Thyroid gland (tissue), 4 donors: ENCODE measurements at regions not wholly inside any gene's neighbourhood (a gene's known extent, or its start where the extent isn't known, plus 50 kb on each side); places are given as distances from the start of the nearest gene placed in this dataset.

ENCODE experiments used
- DNase-seq, 2 donors: peaks; one replicate each; pipeline ENCODE4 v3.0.0-alpha.2; 2019
- H3K27ac ChIP-seq, 3 donors: fragments of 200-600 bp; sonication (generic); 1 replicate in 2 of 3; 2 replicates in 1 of 3; pipeline ENCODE4 v1.5.1; 2016 to 2019; ENCODE audit warnings: mild to moderate bottlenecking in 1 of 3, moderate library complexity in 1 of 3
- H3K27me3 ChIP-seq: fragments of 200-600 bp; sonication (generic); one replicate; pipeline ENCODE4 v1.5.1; 2019
- H3K36me3 ChIP-seq, 2 donors: fragments of 200-600 bp; sonication (generic); one replicate each; pipeline ENCODE4 v1.5.1; 2016 to 2019
- H3K4me1 ChIP-seq, 2 donors: fragments of 200-600 bp; sonication (generic); one replicate each; pipeline ENCODE4 v1.5.1; 2017 to 2019
- H3K4me3 ChIP-seq, 3 donors: fragments of 200-600 bp; sonication (generic); replicated peaks in 1 of 3; 1 replicate in 2 of 3; 2 replicates in 1 of 3; pipeline ENCODE4 v1.5.1; 2016; ENCODE audit warnings: mild to moderate bottlenecking in 1 of 3
- H3K9me3 ChIP-seq: fragments of 200-600 bp; sonication (generic); one replicate; pipeline ENCODE4 v1.5.1; 2017
- CTCF ChIP-seq, 6 experiments: fragments of 200-600 bp in 3 of 6; fragments of 450-650 bp in 3 of 6; sonication (generic) in 3 of 6; IDR thresholded peaks; one replicate each; pipeline ENCODE4 v1.5.1; 2016 to 2019; ENCODE audit warnings: antibody characterized with exemption in 6 of 6, mild to moderate bottlenecking in 2 of 6, inconsistent platforms in 1 of 6, moderate library complexity in 1 of 6
- POLR2A ChIP-seq, 2 donors: fragments of 450-650 bp; IDR thresholded peaks; one replicate each; pipeline ENCODE4 v1.6.1; 2017; ENCODE audit warnings: antibody characterized with exemption in 2 of 2, mild to moderate bottlenecking in 2 of 2, moderate library complexity in 1 of 2
- WGBS, 2 donors: methylation state at CpG; one replicate each; pipeline ENCODE4 v1.1.5; 2017; 5-methylcytosine and 5-hydroxymethylcytosine counted together
- intact Hi-C: fragments of 100-400 bp; cut with DNase I; formaldehyde crosslinking; loops from one replicate; pipeline ENCODE4 v1.15.1; 2023

GRCh38 chr1:163807331-163808049 lies 485.7 kb downstream of the NUF2 start:
- Histone ChIP-seq H3K4me1 (no peaks in the 10 kb centered on the region), H3K4me3 (no peak overlapping the region), H3K9me3 (no peaks in the 10 kb centered on the region), H3K27ac (no peak overlapping the region), H3K36me3 (no peaks in the 10 kb centered on the region), H3K27me3 (no peaks in the 10 kb centered on the region)
- WGBS, 2 donors: 65 to 78% methylated on average over 3 of the region's 3 CpGs
- no peak for DNase-seq
- intact Hi-C loops: no loop called here
- TF ChIP-seq CTCF (IDR thresholded peaks at IDR 0.05): no peak
- TF ChIP-seq POLR2A (IDR thresholded peaks at IDR 0.05): no peak

DNA sequence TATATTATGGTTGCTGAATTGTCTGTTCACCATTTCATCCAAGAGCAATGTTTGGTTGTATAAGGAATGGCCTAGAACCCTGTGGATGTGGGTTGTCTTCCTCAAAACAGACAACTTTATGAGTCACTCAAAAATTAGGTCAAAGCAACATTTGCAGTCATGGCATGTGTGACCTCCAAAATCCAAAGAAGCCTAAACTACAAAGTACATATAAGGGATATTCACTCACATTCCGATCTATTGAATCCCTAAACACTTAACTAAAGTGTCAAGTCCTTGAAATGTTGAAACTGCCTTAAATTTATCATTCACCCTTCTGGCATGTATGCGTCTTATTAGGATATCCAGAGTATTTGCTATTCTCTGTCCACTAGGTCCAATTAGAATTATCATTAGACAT lies 491.5 kb downstream of the NUF2 start:
- Histone ChIP-seq H3K36me3 (no peaks in the 10 kb centered on the region), H3K27me3 (no peaks in the 10 kb centered on the region), H3K27ac (no peak overlapping the region), H3K9me3 (no peaks in the 10 kb centered on the region), H3K4me1 (no peaks in the 10 kb centered on the region), H3K4me3 (no peak overlapping the region)
- intact Hi-C loops: no loop called here
- TF ChIP-seq CTCF (IDR thresholded peaks at IDR 0.05): no peak
- TF ChIP-seq POLR2A (IDR thresholded peaks at IDR 0.05): no peak
- WGBS, 2 donors: 89 to 95% methylated on average over 2 of the region's 2 CpGs
- no peak for DNase-seq

GRCh38 chr1:163820226-163820625 lies 498.5 kb downstream of the NUF2 start:
- H3K4me1 ChIP-seq: no peaks in the 10 kb centered on the region
- TF ChIP-seq POLR2A (IDR thresholded peaks at IDR 0.05) (no peak), CTCF (IDR thresholded peaks at IDR 0.05) (no peak)
- H3K4me3 ChIP-seq: no peak overlapping the region
- H3K36me3 ChIP-seq: no peaks in the 10 kb centered on the region
- no peak for DNase-seq
- H3K9me3 ChIP-seq: no peaks in the 10 kb centered on the region
- H3K27ac ChIP-seq: no peak overlapping the region
- no peaks in the 10 kb centered on the region for H3K27me3 ChIP-seq
- intact Hi-C loops: no loop called here

- H3K4me3 ChIP-seq: no peak overlapping the region
- H3K27ac ChIP-seq: no peak overlapping the region
- no peaks in the 10 kb centered on the region for H3K36me3 ChIP-seq
- no peaks in the 10 kb centered on the region for H3K27me3 ChIP-seq
- DNase-seq: no peak
- no peak for TF ChIP-seq POLR2A (IDR thresholded peaks at IDR 0.05)
- peak in 1 of 6 experiments; percentile 9 for TF ChIP-seq CTCF (IDR thresholded peaks at IDR 0.05)
- intact Hi-C loops: no loop called here
- no peaks in the 10 kb centered on the region for H3K4me1 ChIP-seq
- no peaks in the 10 kb centered on the region for H3K9me3 ChIP-seq
- 60 to 80% methylated on average over 1 of the region's 1 CpG for WGBS, 2 donors
Measured at GRCh38 chr1:163820766-163821165, 499.0 kb downstream of the NUF2 start.

DNA sequence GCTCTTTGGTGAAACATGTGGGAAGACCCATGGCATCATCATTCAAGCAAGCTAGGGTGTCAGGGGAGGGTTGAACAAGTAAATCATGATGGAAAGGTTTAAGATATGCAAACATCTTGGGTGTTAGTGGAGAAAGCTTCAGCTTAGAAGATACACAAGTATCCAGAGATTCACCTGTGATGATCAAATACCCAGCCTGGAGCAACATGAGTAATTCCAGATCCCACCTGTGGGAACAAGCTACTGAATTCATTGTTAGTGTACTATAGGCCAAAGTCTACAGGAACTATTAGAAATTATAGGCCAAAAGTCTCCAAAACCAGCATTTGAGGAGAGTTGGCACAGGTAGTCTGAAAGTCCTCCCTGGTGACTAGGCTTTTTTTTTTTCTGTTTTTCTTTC lies 499.9 kb downstream of the NUF2 start:
- TF ChIP-seq CTCF (IDR thresholded peaks at IDR 0.05) (no peak), POLR2A (IDR thresholded peaks at IDR 0.05) (no peak)

More for the DNA sequence above, 499.9 kb downstream of the NUF2 start:
- no peak for DNase-seq
- intact Hi-C loops: no loop called here
- Histone ChIP-seq H3K27ac (no peak overlapping the region), H3K36me3 (no peaks in the 10 kb centered on the region), H3K4me3 (no peak overlapping the region), H3K9me3 (no peaks in the 10 kb centered on the region), H3K4me1 (no peaks in the 10 kb centered on the region), H3K27me3 (no peaks in the 10 kb centered on the region)
